Karpas-422 (cell line): ENCODE measurements at regions not wholly inside any gene's neighbourhood (a gene's known extent, or its start where the extent isn't known, plus 50 kb on each side); places are given as distances from the start of the nearest gene placed in this dataset.

Source experiments
- DNase-seq: peaks from one replicate; pipeline ENCODE4 v3.0.0-alpha.2; 2015
- H2AFZ ChIP-seq: fragments of 200-600 bp; sonication (generic); 2 replicates; pipeline ENCODE4 v1.6.1; 2014; ENCODE audit warnings: antibody characterized with exemption, low read length, mixed read lengths
- H3K27ac ChIP-seq: fragments of 200-600 bp; sonication (generic); 2 replicates; pipeline ENCODE4 v1.5.1; 2014; ENCODE audit warnings: mild to moderate bottlenecking, low read length, moderate library complexity
- H3K27me3 ChIP-seq: fragments of 200-600 bp; sonication (generic); 2 replicates; pipeline ENCODE4 v1.6.1; 2014; ENCODE audit warnings: low read length, mixed read lengths
- H3K36me3 ChIP-seq: fragments of 200-600 bp; sonication (generic); 2 replicates; pipeline ENCODE4 v1.6.1; 2014; ENCODE audit warnings: low read length, mixed read lengths; ENCODE audit not compliant: insufficient read depth
- H3K4me1 ChIP-seq: fragments of 200-600 bp; sonication (generic); 2 replicates; pipeline ENCODE4 v1.6.1; 2014; ENCODE audit warnings: mild to moderate bottlenecking, low read length, mixed read lengths
- H3K4me2 ChIP-seq: fragments of 200-600 bp; sonication (generic); 2 replicates; pipeline ENCODE4 v1.6.1; 2014; ENCODE audit warnings: low read length, low read depth, mild to moderate bottlenecking; ENCODE audit not compliant: poor library complexity, severe bottlenecking
- H3K4me3 ChIP-seq: fragments of 200-600 bp; sonication (generic); 2 replicates; pipeline ENCODE4 v1.5.1; 2014; ENCODE audit warnings: mild to moderate bottlenecking, antibody characterized with exemption, low read length, mixed read lengths
- H3K79me2 ChIP-seq: fragments of 200-600 bp; sonication (generic); 2 replicates; pipeline ENCODE4 v1.6.1; 2014; ENCODE audit warnings: mild to moderate bottlenecking, low read length, mixed read lengths
- H3K9ac ChIP-seq: fragments of 200-600 bp; sonication (generic); 2 replicates; pipeline ENCODE4 v1.6.0; 2014; ENCODE audit warnings: low read length
- H3K9me2 ChIP-seq: fragments of 200-600 bp; sonication (generic), shearing (Covaris generic); replicated peaks from 2 replicates; pipeline ENCODE4 v1.6.0; 2014; ENCODE audit warnings: mild to moderate bottlenecking, low read length, moderate library complexity; ENCODE audit not compliant: insufficient read depth
- H3K9me3 ChIP-seq: fragments of 300-700, 200-600 bp; sonication (generic); 2 replicates; pipeline ENCODE4 v1.6.1; 2014; ENCODE audit warnings: low read length, mixed read lengths
- H4K20me1 ChIP-seq: fragments of 200-600 bp; sonication (generic); 2 replicates; pipeline ENCODE4 v1.6.1; 2014; ENCODE audit warnings: mild to moderate bottlenecking, antibody characterized with exemption, low read length, low read depth; ENCODE audit not compliant: insufficient read depth

DNA sequence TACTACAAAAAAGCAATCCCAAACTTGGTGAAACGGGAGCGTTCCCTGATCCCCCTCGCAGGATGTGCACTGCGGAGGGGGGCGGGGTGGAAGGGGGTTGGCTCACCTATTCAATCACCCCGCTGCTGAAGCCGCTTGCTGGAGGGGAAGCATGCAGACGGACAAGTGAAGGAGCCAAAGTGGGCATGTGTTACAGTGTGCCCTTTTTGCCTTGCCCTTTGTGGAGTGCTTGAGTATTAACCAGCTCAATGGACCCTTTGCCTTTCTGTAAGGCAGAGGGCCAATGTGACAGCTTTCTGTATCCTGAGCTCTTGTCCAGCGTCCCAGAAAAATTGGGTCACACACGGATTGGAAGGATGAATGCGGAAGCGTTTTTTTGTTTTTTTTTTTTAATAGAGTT is 348.9 kb upstream of the NPSR1 start:
- H3K4me2 ChIP-seq = no peak overlapping the region
- DNase-seq = no peak
- H3K4me1 ChIP-seq = no peaks in the 10 kb centered on the region
- no peaks in the 10 kb centered on the region for H4K20me1 ChIP-seq
- no peak overlapping the region for H2AFZ ChIP-seq
- no peak overlapping the region for H3K4me3 ChIP-seq
- 0 out of 2 replicates have a peak, but pooled peaks cover 3% of the 10 kb centered on the region for H3K27me3 ChIP-seq
- no peak overlapping the region for H3K9ac ChIP-seq
- H3K36me3 ChIP-seq = no peaks in the 10 kb centered on the region
- H3K79me2 ChIP-seq = no peaks in the 10 kb centered on the region
- H3K9me2 ChIP-seq = no peaks in the 10 kb centered on the region
- peaks cover 5% of the 10 kb centered on the region; the same call in 1 of the 2 replicates for H3K9me3 ChIP-seq
- H3K27ac ChIP-seq = no peak overlapping the region

DNA sequence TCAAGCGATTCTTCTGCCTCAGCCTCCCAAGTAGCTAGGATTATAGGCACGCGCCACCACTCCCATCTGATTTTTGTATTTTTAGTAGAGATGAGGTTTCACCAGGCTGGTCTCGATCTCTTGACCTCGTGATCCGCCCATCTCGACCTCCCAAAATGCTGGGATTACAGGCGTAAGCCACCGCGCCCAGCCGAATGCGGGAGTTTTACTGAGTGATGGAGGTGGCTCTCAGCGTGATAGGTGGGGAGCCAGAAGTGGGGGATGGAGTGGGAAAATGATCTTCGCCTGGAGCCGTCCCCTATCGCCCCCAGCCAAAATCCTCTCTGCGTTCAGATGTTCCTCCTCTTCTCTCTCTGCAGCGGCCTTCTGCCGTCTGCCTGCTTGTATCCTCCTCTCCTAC is 348.4 kb upstream of the NPSR1 start:
- Histone ChIP-seq H3K27me3 (0 out of 2 replicates have a peak, but pooled peaks cover 3% of the 10 kb centered on the region), H3K4me1 (no peaks in the 10 kb centered on the region), H3K36me3 (no peaks in the 10 kb centered on the region), H4K20me1 (no peaks in the 10 kb centered on the region), H3K9me2 (no peaks in the 10 kb centered on the region), H3K9ac (no peak overlapping the region), H3K4me3 (no peak overlapping the region), H3K79me2 (no peaks in the 10 kb centered on the region), H3K4me2 (no peak overlapping the region), H2AFZ (no peak overlapping the region), H3K27ac (no peak overlapping the region), H3K9me3 (peaks cover 5% of the 10 kb centered on the region; the same call in 1 of the 2 replicates)
- DNase-seq = no peak

DNA sequence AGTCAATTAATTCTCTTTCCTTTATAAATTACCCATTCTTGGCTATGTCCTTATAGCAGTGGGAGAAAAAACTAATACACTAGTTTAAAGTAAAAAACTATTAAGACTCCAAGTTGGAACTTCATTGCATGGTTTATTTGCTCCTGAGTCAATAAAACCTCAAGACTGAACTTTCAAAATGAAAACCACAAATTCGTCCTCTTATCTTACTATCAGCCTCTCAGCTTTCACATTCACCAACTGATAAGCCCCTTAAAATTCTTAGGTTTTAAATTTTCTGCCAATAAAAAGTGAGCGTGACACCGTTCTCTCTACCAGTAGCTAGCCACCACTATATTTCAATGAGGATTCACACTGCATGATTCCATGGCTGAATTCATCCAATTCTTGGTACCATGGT is 346.4 kb upstream of the NPSR1 start:
- Histone ChIP-seq H2AFZ (no peak overlapping the region), H3K27me3 (0 out of 2 replicates have a peak, but pooled peaks cover 3% of the 10 kb centered on the region), H3K79me2 (no peaks in the 10 kb centered on the region), H3K9ac (no peak overlapping the region), H3K4me3 (no peak overlapping the region), H3K9me2 (no peaks in the 10 kb centered on the region), H3K4me1 (no peaks in the 10 kb centered on the region), H3K36me3 (no peaks in the 10 kb centered on the region), H3K27ac (no peak overlapping the region), H3K9me3 (peaks cover 5% of the 10 kb centered on the region; the same call in 1 of the 2 replicates), H4K20me1 (no peaks in the 10 kb centered on the region), H3K4me2 (no peak overlapping the region)
- no peak for DNase-seq

DNA sequence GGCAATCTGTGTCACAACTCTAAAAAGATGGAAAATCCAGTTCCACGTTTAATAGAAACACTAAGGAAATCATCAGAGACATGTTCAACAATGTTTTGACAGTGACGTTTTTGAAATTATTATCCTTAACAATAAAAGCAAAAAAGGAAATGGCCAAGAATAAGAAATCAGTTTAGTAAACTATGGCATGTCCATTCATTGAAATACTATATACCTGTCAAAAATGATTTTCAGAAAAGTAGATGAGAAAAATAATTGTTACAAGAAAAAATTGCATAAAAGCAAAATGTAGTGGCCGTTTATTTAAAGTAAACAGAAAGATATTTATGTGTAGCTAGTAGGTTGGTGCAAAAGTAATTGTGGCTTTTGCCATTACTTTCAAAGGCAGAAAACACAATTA is 345.4 kb upstream of the NPSR1 start:
- no peak overlapping the region for H3K27ac ChIP-seq
- DNase-seq = no peak
- no peak overlapping the region for H3K4me3 ChIP-seq

DNA sequence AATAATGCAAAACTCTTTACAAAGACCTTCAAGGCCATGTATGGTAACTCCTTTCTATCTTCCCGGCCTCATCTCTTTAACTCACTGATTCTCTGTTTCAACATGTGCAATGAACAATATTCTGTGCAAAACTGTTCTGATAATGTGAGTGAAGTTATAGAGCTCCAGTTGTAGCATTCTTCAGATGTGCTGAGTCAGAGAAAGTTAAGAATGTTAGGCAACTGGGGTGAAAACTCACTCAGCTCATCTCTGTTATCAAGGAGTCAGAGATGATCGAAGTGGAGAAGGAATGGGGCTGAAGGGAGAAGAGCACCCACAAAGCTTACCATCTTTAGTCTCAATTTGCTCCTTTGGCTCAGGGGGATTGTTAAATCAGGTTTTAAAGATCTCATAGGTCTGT is 344.7 kb upstream of the NPSR1 start:
- 0 out of 2 replicates have a peak, but pooled peaks cover 3% of the 10 kb centered on the region for H3K27me3 ChIP-seq
- H3K9me3 ChIP-seq = peaks cover 5% of the 10 kb centered on the region; the same call in 1 of the 2 replicates
- no peak overlapping the region for H3K4me3 ChIP-seq
- H3K9me2 ChIP-seq = no peaks in the 10 kb centered on the region
- no peak for DNase-seq
- H2AFZ ChIP-seq = no peak overlapping the region
- H4K20me1 ChIP-seq = no peaks in the 10 kb centered on the region
- no peak overlapping the region for H3K4me2 ChIP-seq
- no peak overlapping the region for H3K9ac ChIP-seq
- no peaks in the 10 kb centered on the region for H3K4me1 ChIP-seq
- no peak overlapping the region for H3K27ac ChIP-seq
- no peaks in the 10 kb centered on the region for H3K79me2 ChIP-seq
- no peaks in the 10 kb centered on the region for H3K36me3 ChIP-seq

More for the DNA sequence above, 345.4 kb upstream of the NPSR1 start:
- Histone ChIP-seq H2AFZ (no peak overlapping the region), H3K9ac (no peak overlapping the region), H3K79me2 (no peaks in the 10 kb centered on the region), H3K4me2 (no peak overlapping the region), H3K4me1 (no peaks in the 10 kb centered on the region), H3K36me3 (no peaks in the 10 kb centered on the region), H3K9me2 (no peaks in the 10 kb centered on the region), H4K20me1 (no peaks in the 10 kb centered on the region), H3K27me3 (0 out of 2 replicates have a peak, but pooled peaks cover 3% of the 10 kb centered on the region), H3K9me3 (peaks cover 5% of the 10 kb centered on the region; the same call in 1 of the 2 replicates)

DNA sequence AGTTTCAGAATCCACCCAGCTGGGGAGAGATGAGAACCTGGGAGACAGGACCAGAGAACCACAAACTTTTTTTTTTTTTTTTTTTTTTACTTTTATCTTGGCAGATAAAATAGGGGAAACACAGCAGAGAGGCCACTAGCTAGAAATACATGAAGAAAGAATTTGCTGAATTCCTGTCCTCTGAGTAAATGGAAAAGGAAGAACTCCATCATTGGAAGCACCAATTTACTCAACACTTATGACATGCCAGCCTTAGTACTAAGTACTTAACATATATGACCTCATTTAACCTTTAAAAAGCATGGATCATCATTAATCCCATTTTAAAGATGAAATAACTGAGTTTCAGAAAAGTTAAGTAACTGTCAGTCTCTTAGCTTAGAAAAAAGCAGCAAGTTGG is 343.0 kb upstream of the NPSR1 start:
- H3K4me2 ChIP-seq = no peak overlapping the region
- no peaks in the 10 kb centered on the region for H3K9me2 ChIP-seq
- H3K9me3 ChIP-seq = peaks cover 5% of the 10 kb centered on the region; the same call in 1 of the 2 replicates
- no peak overlapping the region for H3K9ac ChIP-seq
- H3K79me2 ChIP-seq = no peaks in the 10 kb centered on the region
- no peaks in the 10 kb centered on the region for H3K36me3 ChIP-seq
- H3K4me3 ChIP-seq = no peak overlapping the region
- 0 out of 2 replicates have a peak, but pooled peaks cover 3% of the 10 kb centered on the region for H3K27me3 ChIP-seq
- no peaks in the 10 kb centered on the region for H3K4me1 ChIP-seq
- no peak for DNase-seq
- no peak overlapping the region for H2AFZ ChIP-seq
- no peaks in the 10 kb centered on the region for H4K20me1 ChIP-seq
- H3K27ac ChIP-seq = no peak overlapping the region

DNA sequence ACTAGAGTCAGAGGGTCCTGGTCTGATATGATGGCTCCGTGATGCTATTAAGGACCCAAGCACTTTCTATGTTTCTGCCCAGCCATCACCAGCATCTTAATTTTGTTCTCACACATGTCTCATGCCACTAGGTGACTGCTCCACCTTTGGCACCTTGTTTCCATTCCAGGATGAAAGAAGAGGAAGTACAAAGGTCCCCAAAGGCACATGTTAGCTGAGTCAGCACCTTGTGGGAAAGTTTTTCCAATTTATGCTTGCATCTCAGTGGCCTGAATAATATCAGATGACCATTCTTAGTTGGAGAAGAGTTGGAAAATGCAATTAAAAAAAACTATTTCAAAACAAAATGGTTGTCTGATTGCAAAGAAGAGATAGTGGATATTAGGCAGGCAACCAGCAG is 341.0 kb upstream of the NPSR1 start:
- no peak overlapping the region for H3K9ac ChIP-seq
- H4K20me1 ChIP-seq = no peaks in the 10 kb centered on the region
- no peaks in the 10 kb centered on the region for H3K4me1 ChIP-seq

DNA sequence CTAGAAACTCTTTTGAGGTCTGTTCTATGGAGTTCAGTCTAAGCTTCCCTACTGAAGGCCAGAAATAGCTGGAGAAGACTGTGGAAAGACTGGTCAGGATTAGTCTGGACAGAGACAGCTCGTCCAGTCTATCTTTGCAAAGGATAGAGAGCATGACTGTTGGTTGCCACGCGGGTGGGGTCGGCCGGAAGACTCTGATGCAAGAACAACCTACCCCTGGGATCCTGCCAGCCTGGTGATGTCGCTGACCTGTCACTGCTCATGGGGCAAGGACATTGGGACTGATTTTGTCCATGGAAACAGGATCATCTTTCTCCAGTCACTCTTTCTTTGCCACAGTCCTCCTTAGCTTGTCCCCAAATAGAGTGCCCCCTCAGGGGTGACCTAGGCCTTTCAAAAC is 337.6 kb upstream of the NPSR1 start:
- Histone ChIP-seq H3K27me3 (no peaks in the 10 kb centered on the region), H3K36me3 (no peaks in the 10 kb centered on the region), H3K9me3 (no peaks in the 10 kb centered on the region), H3K9me2 (no peaks in the 10 kb centered on the region), H2AFZ (no peak overlapping the region), H3K4me1 (no peaks in the 10 kb centered on the region), H3K9ac (no peak overlapping the region), H3K27ac (no peak overlapping the region), H3K4me2 (no peak overlapping the region), H4K20me1 (no peaks in the 10 kb centered on the region), H3K4me3 (no peak overlapping the region), H3K79me2 (no peaks in the 10 kb centered on the region)
- DNase-seq = no peak

More for the DNA sequence above, 341.0 kb upstream of the NPSR1 start:
- Histone ChIP-seq H3K9me2 (no peaks in the 10 kb centered on the region), H3K36me3 (no peaks in the 10 kb centered on the region), H3K79me2 (no peaks in the 10 kb centered on the region), H3K27me3 (0 out of 2 replicates have a peak, but pooled peaks cover 3% of the 10 kb centered on the region), H3K9me3 (peaks cover 5% of the 10 kb centered on the region; the same call in 1 of the 2 replicates), H3K4me3 (no peak overlapping the region), H3K4me2 (no peak overlapping the region), H3K27ac (no peak overlapping the region), H2AFZ (no peak overlapping the region)
- DNase-seq = no peak
